Vagina (tissue), 2 donors: ENCODE measurements at regions not wholly inside any gene's neighbourhood (a gene's known extent, or its start where the extent isn't known, plus 50 kb on each side); places are given as distances from the start of the nearest gene placed in this dataset.
A peak's percentile ranks its signal among the peaks of the same experiment; 100 is the strongest.
"Not testable (repeated sequence)": the region's sequence is repeated elsewhere in the genome, so short reads cannot be mapped to it uniquely, and the experiment has no call there.

Experiments used
- DNase-seq, 2 donors: peaks; one replicate each; pipeline ENCODE4 v3.0.0-alpha.2; 2017; ENCODE audit errors: extremely low spot score in 2 of 2
- H3K27ac ChIP-seq: fragments of 200-600 bp; sonication (generic); one replicate; pipeline ENCODE4 v1.5.1; 2019
- H3K27me3 ChIP-seq: fragments of 200-600 bp; sonication (generic); one replicate; pipeline ENCODE4 v1.5.1; 2019
- H3K36me3 ChIP-seq, 2 donors: fragments of 200-600 bp; sonication (generic); one replicate each; pipeline ENCODE4 v1.5.1; 2017 to 2019
- H3K4me1 ChIP-seq: fragments of 200-600 bp; sonication (generic); one replicate; pipeline ENCODE4 v1.5.1; 2019
- H3K4me3 ChIP-seq, 2 donors: fragments of 200-600 bp; sonication (generic); 1 replicate in 1 of 2; 2 replicates in 1 of 2; pipeline ENCODE4 v1.5.1; 2016 to 2019
- H3K9me3 ChIP-seq: fragments of 200-600 bp; sonication (generic); one replicate; pipeline ENCODE4 v1.5.1; 2019
- CTCF ChIP-seq, 3 experiments: fragments of 450-650 bp in 2 of 3; fragments of 200-600 bp in 1 of 3; sonication (generic) in 1 of 3; IDR thresholded peaks; one replicate each; pipeline ENCODE4 v1.5.1; 2017 to 2019; ENCODE audit warnings: antibody characterized with exemption in 3 of 3, mild to moderate bottlenecking in 2 of 3, moderate library complexity in 2 of 3
- POLR2A ChIP-seq, 2 donors: fragments of 450-650 bp; IDR thresholded peaks; one replicate each; pipeline ENCODE4 v1.6.1; 2017; ENCODE audit warnings: antibody characterized with exemption in 2 of 2, mild to moderate bottlenecking in 2 of 2, moderate library complexity in 2 of 2
- POLR2AphosphoS5 ChIP-seq, 2 donors: sonication (generic); formaldehyde crosslinking; IDR thresholded peaks; one replicate each; pipeline ENCODE4 v1.9.0; 2017; ENCODE audit warnings: antibody characterized with exemption in 2 of 2, mild to moderate bottlenecking in 2 of 2, low read depth in 1 of 2; ENCODE audit not compliant: insufficient read depth in 1 of 2
- intact Hi-C: fragments of 100-400 bp; cut with DNase I; formaldehyde crosslinking; loops from one replicate; pipeline ENCODE4 v1.15.1; 2023

- intact Hi-C loops = no loop called here
- no peaks in the 10 kb centered on the region for H3K9me3 ChIP-seq
- no peak overlapping the region for H3K4me3 ChIP-seq
- TF ChIP-seq CTCF (IDR thresholded peaks at IDR 0.05) = no peak
- TF ChIP-seq POLR2AphosphoS5 (IDR thresholded peaks at IDR 0.05; ENCODE audit: insufficient read depth in 1 of 2, low read depth in 1 of 2) = no peak
- TF ChIP-seq POLR2A (IDR thresholded peaks at IDR 0.05) = no peak
- no peaks in the 10 kb centered on the region for H3K36me3 ChIP-seq
- no peak overlapping the region for H3K27ac ChIP-seq
- H3K27me3 ChIP-seq = no peaks in the 10 kb centered on the region
- no peaks in the 10 kb centered on the region for H3K4me1 ChIP-seq
- no peak for DNase-seq
Measured at GRCh38 chr5:63409737-63410136, 552.5 kb downstream of the HTR1A start.

- Histone ChIP-seq H3K9me3 (no peaks in the 10 kb centered on the region), H3K27me3 (no peaks in the 10 kb centered on the region), H3K36me3 (no peaks in the 10 kb centered on the region), H3K4me1 (no peaks in the 10 kb centered on the region), H3K4me3 (no peak overlapping the region), H3K27ac (no peak overlapping the region)
- TF ChIP-seq POLR2A (IDR thresholded peaks at IDR 0.05) (no peak), CTCF (IDR thresholded peaks at IDR 0.05) (no peak), POLR2AphosphoS5 (IDR thresholded peaks at IDR 0.05; ENCODE audit: insufficient read depth in 1 of 2, low read depth in 1 of 2) (no peak)
- no peak for DNase-seq
- intact Hi-C loops = no loop called here
Measured at GRCh38 chr5:63408984-63409383, 553.3 kb downstream of the HTR1A start.

GRCh38 chr5:63401436-63402046 lies 560.7 kb downstream of the HTR1A start:
- intact Hi-C loops = no loop called here
- DNase-seq = no peak
- H3K27ac ChIP-seq = no peak overlapping the region
- no peak for TF ChIP-seq POLR2A (IDR thresholded peaks at IDR 0.05)
- no peak for TF ChIP-seq POLR2AphosphoS5 (IDR thresholded peaks at IDR 0.05; ENCODE audit: insufficient read depth in 1 of 2, low read depth in 1 of 2)
- peak in 2 of 3 experiments; percentile 36 to 57 for TF ChIP-seq CTCF (IDR thresholded peaks at IDR 0.05)
- H3K4me3 ChIP-seq = no peak overlapping the region
- H3K4me1 ChIP-seq = no peaks in the 10 kb centered on the region
- no peaks in the 10 kb centered on the region for H3K36me3 ChIP-seq
- H3K27me3 ChIP-seq = no peaks in the 10 kb centered on the region
- H3K9me3 ChIP-seq = no peaks in the 10 kb centered on the region

GRCh38 chr5:63400079-63400478 lies 562.2 kb downstream of the HTR1A start:
- no peak for TF ChIP-seq POLR2A (IDR thresholded peaks at IDR 0.05)
- no peak for TF ChIP-seq POLR2AphosphoS5 (IDR thresholded peaks at IDR 0.05; ENCODE audit: insufficient read depth in 1 of 2, low read depth in 1 of 2)
- no peak for TF ChIP-seq CTCF (IDR thresholded peaks at IDR 0.05)
- intact Hi-C loops = no loop called here
- no peak overlapping the region for H3K27ac ChIP-seq
- no peaks in the 10 kb centered on the region for H3K4me1 ChIP-seq
- H3K27me3 ChIP-seq = no peaks in the 10 kb centered on the region
- no peak overlapping the region for H3K4me3 ChIP-seq
- no peaks in the 10 kb centered on the region for H3K36me3 ChIP-seq
- DNase-seq = no peak
- H3K9me3 ChIP-seq = no peaks in the 10 kb centered on the region

- no peaks in the 10 kb centered on the region for H3K9me3 ChIP-seq
- no peaks in the 10 kb centered on the region for H3K27me3 ChIP-seq
- H3K4me3 ChIP-seq = no peak overlapping the region
- no peaks in the 10 kb centered on the region for H3K36me3 ChIP-seq
- H3K27ac ChIP-seq = no peak overlapping the region
- DNase-seq = no peak
- H3K4me1 ChIP-seq = no peaks in the 10 kb centered on the region
- intact Hi-C loops = no loop called here
- TF ChIP-seq POLR2AphosphoS5 (IDR thresholded peaks at IDR 0.05; ENCODE audit: insufficient read depth in 1 of 2, low read depth in 1 of 2) (no peak), CTCF (IDR thresholded peaks at IDR 0.05) (no peak), POLR2A (IDR thresholded peaks at IDR 0.05) (no peak)
Measured at GRCh38 chr5:63398346-63398745, 563.9 kb downstream of the HTR1A start.

- H3K9me3 ChIP-seq, H3K27ac ChIP-seq, H3K27me3 ChIP-seq, intact Hi-C loops, H3K4me1 ChIP-seq, H3K4me3 ChIP-seq, H3K36me3 ChIP-seq, DNase-seq: not testable (repeated sequence)
Measured at GRCh38 chr5:63388188-63388587, 574.1 kb downstream of the HTR1A start.
